Calu3 (cell line): ENCODE measurements at regions not wholly inside any gene's neighbourhood (a gene's known extent, or its start where the extent isn't known, plus 50 kb on each side); places are given as distances from the start of the nearest gene placed in this dataset.

ENCODE experiments used
- BruUV-seq: library from RNA; stranded (reverse); fragments of 400-500 nt; replicated peaks from 2 replicates; lab custom pipeline; 2021; lab: Mats Ljungman, UMichigan
- CTCF ChIA-PET: fragments of 300-600 bp; sonication (Branson Sonifier 250); formaldehyde crosslinking; loops from one replicate; lab custom pipeline; 2022; ENCODE audit warnings: antibody characterized with exemption; lab: Charles Lee
- DNase-seq: peaks from one replicate; pipeline ENCODE4 v3.0.0; 2022
- H3K27ac Mint-ChIP-seq: one replicate; pipeline ENCODE4 v1.8.0; 2022; ENCODE audit warnings: mixed read lengths; ENCODE audit not compliant: unreplicated experiment
- H3K27me3 Mint-ChIP-seq: one replicate; pipeline ENCODE4 v1.8.0; 2022; ENCODE audit warnings: mixed read lengths; ENCODE audit not compliant: unreplicated experiment
- H3K36me3 Mint-ChIP-seq: one replicate; pipeline ENCODE4 v1.8.0; 2022; ENCODE audit warnings: mild to moderate bottlenecking, moderate library complexity, mixed read lengths; ENCODE audit not compliant: insufficient read depth, unreplicated experiment
- H3K4me1 Mint-ChIP-seq: one replicate; pipeline ENCODE4 v1.8.0; 2022; ENCODE audit warnings: mild to moderate bottlenecking, low read depth, mixed read lengths; ENCODE audit not compliant: unreplicated experiment
- H3K4me3 Mint-ChIP-seq: one replicate; pipeline ENCODE4 v1.8.0; 2022; ENCODE audit warnings: mild to moderate bottlenecking, low read depth, moderate library complexity, mixed read lengths; ENCODE audit not compliant: unreplicated experiment
- H3K9me3 Mint-ChIP-seq: one replicate; pipeline ENCODE4 v1.8.0; 2022; ENCODE audit warnings: low read depth, mixed read lengths; ENCODE audit not compliant: unreplicated experiment
- intact Hi-C: fragments of 100-400 bp; cut with micrococcal nuclease; formaldehyde crosslinking; loops from one replicate; pipeline ENCODE4 v1.10.0; 2022; ENCODE audit not compliant: unreplicated experiment
- TF ChIP-seq, protein P1 (sequence below): fragments of 200-600 bp; IDR thresholded peaks from one replicate; pipeline ENCODE4 v1.8.0; 2022; ENCODE audit warnings: antibody characterized with exemption; ENCODE audit not compliant: unreplicated experiment

DNA sequence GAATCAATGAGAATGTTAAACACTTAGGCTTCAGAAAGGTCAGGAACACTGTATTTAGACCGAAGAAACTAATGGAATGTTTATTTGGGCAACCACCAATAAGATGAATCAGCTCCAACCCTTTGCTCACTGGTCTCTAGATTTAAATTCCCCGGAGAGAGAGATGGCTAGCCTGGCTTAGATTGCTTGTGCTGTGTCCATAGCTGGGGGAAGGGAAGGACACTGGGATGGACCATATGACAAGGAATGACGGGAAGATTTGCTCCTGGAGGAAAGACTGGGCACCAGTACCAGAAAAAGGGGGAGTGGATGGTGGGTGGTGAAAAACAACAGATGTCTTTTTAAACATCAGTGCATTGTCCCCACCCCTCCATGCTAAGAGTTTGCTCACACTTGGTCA, 426.6 kb downstream of the DUSP10 start:
- TF ChIP-seq, protein P1, sequence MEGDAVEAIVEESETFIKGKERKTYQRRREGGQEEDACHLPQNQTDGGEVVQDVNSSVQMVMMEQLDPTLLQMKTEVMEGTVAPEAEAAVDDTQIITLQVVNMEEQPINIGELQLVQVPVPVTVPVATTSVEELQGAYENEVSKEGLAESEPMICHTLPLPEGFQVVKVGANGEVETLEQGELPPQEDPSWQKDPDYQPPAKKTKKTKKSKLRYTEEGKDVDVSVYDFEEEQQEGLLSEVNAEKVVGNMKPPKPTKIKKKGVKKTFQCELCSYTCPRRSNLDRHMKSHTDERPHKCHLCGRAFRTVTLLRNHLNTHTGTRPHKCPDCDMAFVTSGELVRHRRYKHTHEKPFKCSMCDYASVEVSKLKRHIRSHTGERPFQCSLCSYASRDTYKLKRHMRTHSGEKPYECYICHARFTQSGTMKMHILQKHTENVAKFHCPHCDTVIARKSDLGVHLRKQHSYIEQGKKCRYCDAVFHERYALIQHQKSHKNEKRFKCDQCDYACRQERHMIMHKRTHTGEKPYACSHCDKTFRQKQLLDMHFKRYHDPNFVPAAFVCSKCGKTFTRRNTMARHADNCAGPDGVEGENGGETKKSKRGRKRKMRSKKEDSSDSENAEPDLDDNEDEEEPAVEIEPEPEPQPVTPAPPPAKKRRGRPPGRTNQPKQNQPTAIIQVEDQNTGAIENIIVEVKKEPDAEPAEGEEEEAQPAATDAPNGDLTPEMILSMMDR = no peak
- Mint-ChIP-seq H3K9me3 (peaks cover 5% of the 10 kb centered on the region), H3K36me3 (no peaks in the 10 kb centered on the region), H3K27me3 (no peaks in the 10 kb centered on the region), H3K27ac (no peak overlapping the region), H3K4me1 (peaks cover 16% of the 10 kb centered on the region), H3K4me3 (no peak overlapping the region)
- CTCF ChIA-PET = no interaction called here
- no peak for DNase-seq
- intact Hi-C loops = no loop called here
- no TSS peak for BruUV-seq

DNA sequence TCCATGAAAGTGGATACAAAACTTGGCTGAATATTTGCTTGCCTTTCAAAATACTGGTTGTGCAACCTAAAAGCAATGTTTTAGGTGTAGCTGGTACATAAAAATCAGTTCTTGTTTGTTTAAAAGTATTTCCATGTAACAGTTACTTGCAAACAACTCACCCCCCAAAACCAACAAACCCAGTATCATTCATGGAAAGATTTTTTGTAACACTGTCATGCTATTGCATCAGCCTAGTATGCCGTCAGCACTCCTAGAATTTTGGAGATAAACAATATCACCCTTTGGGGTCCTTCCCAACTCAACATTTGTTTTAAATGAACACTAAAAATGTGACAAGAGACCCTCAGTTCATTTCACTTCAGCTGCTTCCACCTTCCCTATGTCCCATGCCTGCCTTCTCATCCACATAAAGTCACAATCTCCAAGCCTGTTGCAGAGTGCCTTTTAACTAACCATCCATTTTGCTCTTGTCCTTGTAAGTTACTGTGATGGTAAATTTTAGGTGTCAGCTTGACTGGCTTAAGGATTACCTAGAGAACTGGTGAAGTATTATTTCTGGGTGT, 425.3 kb downstream of the DUSP10 start:
- Mint-ChIP-seq H3K27me3 (no peaks in the 10 kb centered on the region), H3K4me1 (peaks cover 16% of the 10 kb centered on the region), H3K36me3 (no peaks in the 10 kb centered on the region), H3K4me3 (no peak overlapping the region), H3K9me3 (peaks cover 5% of the 10 kb centered on the region), H3K27ac (peak overlapping the region; percentile 12)
- TF ChIP-seq, protein P1 = no peak
- CTCF ChIA-PET = no interaction called here
- BruUV-seq = no TSS peak
- no peak for DNase-seq
- intact Hi-C loops = no loop called here

DNA sequence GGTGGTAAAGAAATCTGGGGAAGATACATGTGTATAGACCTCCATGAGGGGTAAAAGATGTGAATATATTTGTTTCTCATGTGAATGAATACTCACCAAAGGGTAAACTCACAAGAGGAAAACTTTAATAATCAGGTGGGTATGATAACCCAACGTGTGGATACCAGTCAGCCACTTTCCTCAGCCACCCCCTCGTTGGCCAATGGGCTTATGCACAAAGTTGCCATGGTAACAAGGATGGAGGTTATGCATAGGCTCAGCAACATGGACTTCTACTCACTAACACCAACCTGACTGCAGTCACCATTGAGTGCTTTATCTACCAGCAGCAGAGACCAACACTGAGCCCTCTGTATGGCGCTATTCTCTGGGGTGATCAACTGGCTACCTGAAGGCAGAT, 424.4 kb downstream of the DUSP10 start:
- no peak overlapping the region for H3K4me3 Mint-ChIP-seq
- intact Hi-C loops = no loop called here
- no peak for DNase-seq
- no peak overlapping the region for H3K27ac Mint-ChIP-seq
- H3K36me3 Mint-ChIP-seq = no peaks in the 10 kb centered on the region
- peaks cover 5% of the 10 kb centered on the region for H3K9me3 Mint-ChIP-seq
- no peaks in the 10 kb centered on the region for H3K27me3 Mint-ChIP-seq
- CTCF ChIA-PET = no interaction called here
- peaks cover 16% of the 10 kb centered on the region for H3K4me1 Mint-ChIP-seq
- TF ChIP-seq, protein P1 = no peak
- no TSS peak for BruUV-seq

DNA sequence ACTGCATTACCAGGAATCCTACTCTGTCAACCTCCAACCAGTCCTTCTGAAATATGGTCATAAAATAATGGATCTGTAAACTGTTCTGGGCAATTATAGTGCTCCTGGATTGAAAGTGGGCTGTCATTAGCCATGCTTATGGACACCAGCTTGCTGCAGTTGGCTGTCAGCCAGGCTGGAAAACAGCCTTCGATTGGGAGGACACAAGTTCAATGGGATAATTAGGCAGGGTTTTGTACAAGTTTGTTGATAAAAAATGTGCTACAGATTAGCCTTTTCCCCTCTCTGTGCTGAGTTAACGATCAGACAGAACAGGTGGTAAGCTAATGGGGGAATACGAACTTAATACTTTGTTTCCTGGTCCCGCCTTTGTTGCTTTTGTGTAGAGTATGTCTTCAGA, 413.9 kb downstream of the DUSP10 start:
- intact Hi-C loops = no loop called here
- CTCF ChIA-PET = no interaction called here
- no peaks in the 10 kb centered on the region for H3K4me1 Mint-ChIP-seq
- H3K4me3 Mint-ChIP-seq = no peak overlapping the region
- no TSS peak for BruUV-seq
- H3K36me3 Mint-ChIP-seq = no peaks in the 10 kb centered on the region
- DNase-seq = no peak
- no peak overlapping the region for H3K27ac Mint-ChIP-seq
- H3K9me3 Mint-ChIP-seq = peaks cover 3% of the 10 kb centered on the region
- TF ChIP-seq, protein P1 = no peak
- peaks cover 12% of the 10 kb centered on the region for H3K27me3 Mint-ChIP-seq
